Transverse colon (tissue), 4 donors: ENCODE measurements at regions not wholly inside any gene's neighbourhood (a gene's known extent, or its start where the extent isn't known, plus 50 kb on each side); places are given as distances from the start of the nearest gene placed in this dataset.

Source experiments
- DNase-seq: peaks from one replicate; pipeline ENCODE4 v3.0.0-alpha.2; 2019
- H3K27ac ChIP-seq, 4 donors: fragments of 200-600 bp; sonication (generic); 2 replicates each; pipeline ENCODE4 v1.5.1; 2016 to 2018; ENCODE audit warnings: inconsistent platforms in 4 of 4
- H3K27me3 ChIP-seq: fragments of 200-600 bp; sonication (generic); 2 replicates; pipeline ENCODE4 v1.5.1; 2017; ENCODE audit warnings: inconsistent platforms
- H3K36me3 ChIP-seq, 4 donors: fragments of 200-600 bp; sonication (generic); 2 replicates each; pipeline ENCODE4 v1.5.1; 2017 to 2019; ENCODE audit warnings: inconsistent platforms in 4 of 4
- H3K4me1 ChIP-seq, 4 donors: fragments of 200-600 bp; sonication (generic); 2 replicates each; pipeline ENCODE4 v1.5.1; 2017 to 2020; ENCODE audit warnings: inconsistent platforms in 4 of 4
- H3K4me3 ChIP-seq, 4 donors: fragments of 200-600 bp; sonication (generic); 1 replicate in 1 of 4; 2 replicates in 3 of 4; pipeline versions ENCODE4 v1.5.1 to v1.6.1; 2017 to 2019; ENCODE audit warnings: inconsistent platforms in 4 of 4
- H3K9me3 ChIP-seq, 2 donors: fragments of 200-600 bp; sonication (generic); 2 replicates each; pipeline ENCODE4 v1.5.1; 2017 to 2019; ENCODE audit warnings: inconsistent platforms in 2 of 2
- CTCF ChIP-seq, 5 experiments: fragments of 200-600 bp in 3 of 5; fragments of 450-650 bp in 2 of 5; sonication (generic) in 3 of 5; IDR thresholded peaks; 1 replicate in 2 of 5; 2 replicates in 3 of 5; pipeline ENCODE4 v1.5.1; 2016 to 2017; ENCODE audit warnings: antibody characterized with exemption in 5 of 5, inconsistent platforms in 3 of 5, mild to moderate bottlenecking in 2 of 5, moderate library complexity in 1 of 5
- EP300 ChIP-seq: sonication (generic); formaldehyde crosslinking; IDR thresholded peaks from one replicate; pipeline ENCODE4 v1.6.1; 2017; ENCODE audit warnings: antibody characterized with exemption, low read depth
- POLR2A ChIP-seq: fragments of 450-650 bp; IDR thresholded peaks from one replicate; pipeline ENCODE4 v1.6.1; 2016; ENCODE audit warnings: antibody characterized with exemption, mild to moderate bottlenecking, moderate library complexity
- POLR2AphosphoS5 ChIP-seq, 3 donors: sonication (generic); formaldehyde crosslinking; IDR thresholded peaks; one replicate each; pipeline ENCODE4 v1.6.1; 2016; ENCODE audit warnings: antibody characterized with exemption in 3 of 3
- WGBS, 2 donors: methylation state at CpG; one replicate each; pipeline ENCODE4 v1.1.5; 2018; ENCODE audit warnings: low coverage in 1 of 2; 5-methylcytosine and 5-hydroxymethylcytosine counted together
- in situ Hi-C, 4 donors: fragments of 200-750 bp; cut with MboI; loops; one replicate each; pipeline versions ENCODE4 v1.15.0 to v1.15.1; 2017; ENCODE audit warnings: low sequenced_read_pairs in 3 of 4, low pct_ligation_motif_present in 1 of 4, low pct_unique_long_range_greater_than_20kb in 1 of 4
- intact Hi-C: fragments of 100-400 bp; cut with DNase I; formaldehyde crosslinking; loops from one replicate; pipeline ENCODE4 v1.15.1; 2023; ENCODE audit warnings: low total_unique reads

GRCh38 chr4:181637186-181638105 is 605.8 kb upstream of the TENM3 start:
- H3K27me3 ChIP-seq, result no peaks in the 10 kb centered on the region
- in situ Hi-C loops, result no loop called here
- WGBS, 2 donors, result 79 to 84% methylated on average over 6 to 12 of the region's 12 CpGs
- H3K9me3 ChIP-seq, result no peaks in the 10 kb centered on the region
- DNase-seq, result no peak
- H3K36me3 ChIP-seq, result no peaks in the 10 kb centered on the region
- H3K4me3 ChIP-seq, result no peak overlapping the region
- intact Hi-C loops, result no loop called here
- TF ChIP-seq POLR2A (no peak), EP300 (no peak), POLR2AphosphoS5 (IDR thresholded peaks at IDR 0.05) (no peak), CTCF (IDR thresholded peaks at IDR 0.05) (no peak)
- no peaks in the 10 kb centered on the region for H3K4me1 ChIP-seq
- H3K27ac ChIP-seq, result no peak overlapping the region

- intact Hi-C loops (no loop called here), in situ Hi-C loops (no loop called here)
- no peaks in the 10 kb centered on the region for H3K4me1 ChIP-seq
- no peaks in the 10 kb centered on the region for H3K27me3 ChIP-seq
- 91% methylated on average over 2 of the region's 2 CpGs; no CpG with 5 or more reads in 1 of the 2 donors for WGBS, 2 donors
- H3K9me3 ChIP-seq, result no peaks in the 10 kb centered on the region
- H3K36me3 ChIP-seq, result no peaks in the 10 kb centered on the region
- H3K27ac ChIP-seq, result no peak overlapping the region
- no peak for DNase-seq
- no peak for TF ChIP-seq CTCF (IDR thresholded peaks at IDR 0.05)
- no peak for TF ChIP-seq POLR2AphosphoS5 (IDR thresholded peaks at IDR 0.05)
- no peak for TF ChIP-seq POLR2A
- TF ChIP-seq EP300, result no peak
- no peak overlapping the region for H3K4me3 ChIP-seq
Measured at GRCh38 chr4:181643466-181643865, 599.7 kb upstream of the TENM3 start.

- Histone ChIP-seq H3K4me3 (no peak overlapping the region), H3K27ac (no peak overlapping the region), H3K9me3 (no peaks in the 10 kb centered on the region), H3K27me3 (no peaks in the 10 kb centered on the region), H3K36me3 (no peaks in the 10 kb centered on the region), H3K4me1 (no peaks in the 10 kb centered on the region)
- in situ Hi-C loops (no loop called here), intact Hi-C loops (no loop called here)
- no peak for DNase-seq
- 30 to 33% methylated on average over 2 of the region's 2 CpGs for WGBS, 2 donors
- no peak for TF ChIP-seq POLR2A
- no peak for TF ChIP-seq EP300
Measured at GRCh38 chr4:181645489-181645888, 597.7 kb upstream of the TENM3 start.

DNA sequence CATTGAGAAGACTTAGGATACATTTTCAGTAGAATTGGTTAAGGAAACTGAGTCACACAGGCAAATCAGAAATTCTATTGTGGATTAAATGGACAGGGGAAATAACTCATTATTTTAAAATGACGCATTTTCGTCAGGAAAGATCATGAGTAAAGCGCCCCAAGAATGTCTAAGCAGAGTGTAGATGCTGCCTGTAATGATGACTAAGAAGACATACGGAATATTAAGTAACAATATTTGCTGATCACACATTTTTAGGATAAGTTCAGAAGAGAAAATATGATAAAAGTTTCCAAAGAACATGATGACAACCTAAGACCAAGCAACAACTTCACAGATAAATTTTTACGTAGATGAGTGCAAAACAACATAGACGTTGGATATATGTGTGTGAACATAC is 596.3 kb upstream of the TENM3 start:
- H3K4me1 ChIP-seq, result no peaks in the 10 kb centered on the region
- H3K9me3 ChIP-seq, result no peaks in the 10 kb centered on the region
- no peaks in the 10 kb centered on the region for H3K27me3 ChIP-seq
- H3K4me3 ChIP-seq, result no peak overlapping the region
- WGBS, 2 donors, result 71 to 87% methylated on average over 5 to 6 of the region's 6 CpGs
- in situ Hi-C loops, result no loop called here
- intact Hi-C loops, result no loop called here
- H3K27ac ChIP-seq, result no peak overlapping the region
- H3K36me3 ChIP-seq, result no peaks in the 10 kb centered on the region
- TF ChIP-seq EP300, result no peak
- no peak for TF ChIP-seq POLR2AphosphoS5 (IDR thresholded peaks at IDR 0.05)
- no peak for TF ChIP-seq POLR2A
- TF ChIP-seq CTCF (IDR thresholded peaks at IDR 0.05), result no peak
- no peak for DNase-seq
